Psoas muscle (tissue), 7 donors: ENCODE measurements at regions not wholly inside any gene's neighbourhood (a gene's known extent, or its start where the extent isn't known, plus 50 kb on each side); places are given as distances from the start of the nearest gene placed in this dataset.

Source experiments
- ATAC-seq, 4 donors: fragments of 200-7000 bp; cut with Tn5 transposase; one replicate each; pipeline ENCODE4 v1.9.1; 2020; ENCODE audit warnings: moderate library complexity in 3 of 4, mild to moderate bottlenecking in 2 of 4
- DNase-seq, 2 donors: peaks; one replicate each; pipeline ENCODE4 v3.0.0-alpha.2; 2020
- H3K27ac ChIP-seq: fragments of 200-600 bp; one replicate; pipeline ENCODE4 v1.8.0; 2022
- H3K27me3 ChIP-seq, 3 donors: fragments of 200-600 bp in 1 of 3; one replicate each; pipeline versions ENCODE4 v1.6.1 to v1.8.0; 2013 to 2022; ENCODE audit warnings: low read length in 2 of 3, mild to moderate bottlenecking in 2 of 3, moderate library complexity in 1 of 3; ENCODE audit not compliant: insufficient read depth in 3 of 3
- H3K36me3 ChIP-seq, 2 donors: fragments of 200-600 bp in 1 of 2; one replicate each; pipeline versions ENCODE4 v1.6.1 to v1.8.0; 2013 to 2022; ENCODE audit warnings: low read depth in 1 of 2, mild to moderate bottlenecking in 1 of 2, moderate library complexity in 1 of 2; ENCODE audit not compliant: insufficient read depth in 1 of 2
- H3K4me1 ChIP-seq: fragments of 200-600 bp; one replicate; pipeline ENCODE4 v1.8.0; 2022
- H3K4me3 ChIP-seq: fragments of 200-600 bp; one replicate; pipeline ENCODE4 v1.8.0; 2022; ENCODE audit warnings: mild to moderate bottlenecking
- H3K9me3 ChIP-seq: fragments of 200-600 bp; one replicate; pipeline ENCODE4 v1.8.0; 2022
- WGBS, 3 donors: extraction: QIAGEN DNeasy Blood & Tissue Kit; methylation state at CpG; one replicate each; pipeline versions ENCODE4 v1.1.6 to v1.1.7; 2013; 5-methylcytosine and 5-hydroxymethylcytosine counted together
- intact Hi-C, 2 donors: fragments of 100-400 bp; cut with DNase I; formaldehyde crosslinking; loops; one replicate each; pipeline versions ENCODE4 v1.11.0 to v1.14.2; 2022
- TF ChIP-seq, protein P1 (sequence below): fragments of 200-600 bp; IDR thresholded peaks from one replicate; pipeline ENCODE4 v1.8.0; 2022; ENCODE audit warnings: antibody characterized with exemption
- donor health status: healthy with polysubstance abuse.
- donor health status: DM: no; HTN: no; CAD: no; lungs with moderate emphysema.
- donor health status: Bipolar disorder and iron deficiency.
- donor health status: healthy.
- donor health status: DM: yes; HTN: yes; CAD: no.
- donor health status: DM: no; HTN: no; CAD: no.
- donor health status: DM: yes; HTN: yes; CAD: no.

DNA sequence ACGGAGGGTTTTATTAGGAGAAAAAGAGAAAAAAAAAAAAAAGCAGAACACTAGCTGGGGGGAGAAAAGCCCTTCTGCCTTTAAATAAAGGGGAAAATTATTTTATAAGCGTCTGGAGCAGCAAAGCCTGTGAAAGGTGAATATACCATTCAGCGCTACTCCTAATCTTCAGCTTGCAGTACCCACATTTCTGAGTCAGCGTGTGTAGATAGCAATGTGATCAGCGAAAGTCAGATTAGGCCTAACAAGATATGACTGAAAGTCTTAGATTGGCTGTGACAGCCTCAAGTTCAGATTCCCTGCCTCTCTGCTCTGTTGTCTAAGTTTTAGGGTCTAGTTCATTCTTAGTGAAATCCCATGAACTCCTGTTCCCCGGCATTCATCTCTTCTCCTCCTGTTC lies 279.5 kb downstream of the TMEM114 start:
- no peak overlapping the region for H3K27ac ChIP-seq
- ATAC-seq (no peak), DNase-seq (no peak)
- peaks cover 0 to 2% (median 0%) of the 10 kb centered on the region in 3 donors for H3K27me3 ChIP-seq
- WGBS, 3 donors = 35 to 53% (median 41%) methylated on average over 6 of the region's 6 CpGs
- no peaks in the 10 kb centered on the region for H3K9me3 ChIP-seq
- TF ChIP-seq, protein P1, sequence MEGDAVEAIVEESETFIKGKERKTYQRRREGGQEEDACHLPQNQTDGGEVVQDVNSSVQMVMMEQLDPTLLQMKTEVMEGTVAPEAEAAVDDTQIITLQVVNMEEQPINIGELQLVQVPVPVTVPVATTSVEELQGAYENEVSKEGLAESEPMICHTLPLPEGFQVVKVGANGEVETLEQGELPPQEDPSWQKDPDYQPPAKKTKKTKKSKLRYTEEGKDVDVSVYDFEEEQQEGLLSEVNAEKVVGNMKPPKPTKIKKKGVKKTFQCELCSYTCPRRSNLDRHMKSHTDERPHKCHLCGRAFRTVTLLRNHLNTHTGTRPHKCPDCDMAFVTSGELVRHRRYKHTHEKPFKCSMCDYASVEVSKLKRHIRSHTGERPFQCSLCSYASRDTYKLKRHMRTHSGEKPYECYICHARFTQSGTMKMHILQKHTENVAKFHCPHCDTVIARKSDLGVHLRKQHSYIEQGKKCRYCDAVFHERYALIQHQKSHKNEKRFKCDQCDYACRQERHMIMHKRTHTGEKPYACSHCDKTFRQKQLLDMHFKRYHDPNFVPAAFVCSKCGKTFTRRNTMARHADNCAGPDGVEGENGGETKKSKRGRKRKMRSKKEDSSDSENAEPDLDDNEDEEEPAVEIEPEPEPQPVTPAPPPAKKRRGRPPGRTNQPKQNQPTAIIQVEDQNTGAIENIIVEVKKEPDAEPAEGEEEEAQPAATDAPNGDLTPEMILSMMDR = no peak
- no peak overlapping the region for H3K4me3 ChIP-seq
- H3K4me1 ChIP-seq = no peaks in the 10 kb centered on the region
- no peaks in the 10 kb centered on the region for H3K36me3 ChIP-seq
- intact Hi-C loops = no loop called here

DNA sequence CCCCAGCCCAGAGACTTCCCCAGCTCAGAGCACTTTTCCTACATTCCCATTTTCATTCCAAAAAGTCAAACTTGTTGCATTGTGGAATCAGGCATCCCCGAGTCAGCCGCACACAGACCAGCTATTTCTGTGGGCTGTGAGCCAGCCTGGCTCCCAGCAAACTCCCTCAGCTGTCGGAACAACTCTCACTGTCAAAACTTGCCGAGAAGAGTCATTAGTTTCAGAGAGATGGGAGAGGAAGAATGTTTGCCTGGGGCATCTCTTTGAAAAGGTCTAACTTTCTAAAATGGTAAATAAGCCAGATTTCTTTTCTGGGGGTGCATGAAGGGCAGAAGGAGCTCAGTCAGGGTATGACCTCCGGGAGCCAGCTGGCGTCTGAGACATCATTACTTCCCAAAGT lies 280.0 kb downstream of the TMEM114 start:
- no peak overlapping the region for H3K4me3 ChIP-seq
- WGBS, 3 donors = 15 to 22% (median 16%) methylated on average over 6 of the region's 6 CpGs
- H3K4me1 ChIP-seq = no peaks in the 10 kb centered on the region
- DNase-seq = no peak
- ATAC-seq = no peak
- H3K27ac ChIP-seq = no peak overlapping the region
- H3K27me3 ChIP-seq = peaks cover 0 to 2% (median 0%) of the 10 kb centered on the region in 3 donors
- no peaks in the 10 kb centered on the region for H3K9me3 ChIP-seq
- intact Hi-C loops = no loop called here
- H3K36me3 ChIP-seq = no peaks in the 10 kb centered on the region
- TF ChIP-seq, protein P1 = no peak

DNA sequence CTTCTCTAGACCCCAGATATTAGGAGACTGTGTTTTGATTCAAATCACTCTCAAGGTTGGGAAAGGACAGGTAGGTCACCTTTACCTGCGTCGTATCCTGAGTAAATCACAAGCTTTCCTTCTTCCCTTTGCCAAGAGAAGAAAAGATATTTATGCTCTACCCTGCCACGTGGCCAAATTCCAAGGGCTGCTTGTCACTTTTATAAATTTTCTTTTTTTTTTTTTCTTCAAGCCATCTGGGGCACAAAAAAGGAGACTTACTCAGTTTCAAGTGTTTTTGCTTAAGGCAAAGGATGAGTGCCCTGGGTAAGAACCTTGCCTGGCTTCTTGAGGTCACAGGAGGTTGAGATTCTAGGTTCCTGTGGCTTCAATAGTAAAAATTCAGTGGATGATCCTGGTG lies 285.1 kb downstream of the TMEM114 start:
- WGBS, 3 donors = 54 to 66% (median 59%) methylated on average over 3 of the region's 3 CpGs
- no peak overlapping the region for H3K4me3 ChIP-seq
- H3K9me3 ChIP-seq = no peaks in the 10 kb centered on the region
- TF ChIP-seq, protein P1 = no peak
- H3K4me1 ChIP-seq = no peaks in the 10 kb centered on the region
- no peak overlapping the region for H3K27ac ChIP-seq
- peaks cover 0 to 2% (median 0%) of the 10 kb centered on the region in 3 donors for H3K27me3 ChIP-seq
- DNase-seq (no peak), ATAC-seq (no peak)
- H3K36me3 ChIP-seq = no peaks in the 10 kb centered on the region
- intact Hi-C loops = no loop called here

DNA sequence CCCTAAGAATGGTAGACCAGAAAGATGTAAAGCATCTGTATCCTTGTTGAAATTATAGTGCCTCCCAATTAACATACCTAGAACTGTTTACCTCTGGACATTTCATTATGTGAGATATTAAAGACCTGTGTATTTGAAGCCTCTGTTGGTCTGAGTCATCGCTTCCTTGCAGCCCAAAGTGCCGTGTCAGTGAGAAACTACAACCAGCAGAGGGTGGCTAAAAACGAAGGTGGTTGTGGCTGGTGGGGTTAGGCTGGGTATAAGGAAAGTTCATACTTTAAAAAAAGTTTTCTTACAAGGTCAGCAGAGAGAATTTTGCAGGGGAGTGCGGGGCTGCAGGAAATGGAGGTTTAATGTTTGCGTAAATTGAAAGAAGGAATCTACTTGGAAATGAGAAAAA lies 290.7 kb downstream of the TMEM114 start:
- Histone ChIP-seq H3K36me3 (no peaks in the 10 kb centered on the region), H3K9me3 (no peaks in the 10 kb centered on the region), H3K27ac (no peak overlapping the region), H3K27me3 (no peaks in the 10 kb centered on the region), H3K4me3 (no peak overlapping the region), H3K4me1 (no peaks in the 10 kb centered on the region)
- ATAC-seq (no peak), DNase-seq (no peak)
- TF ChIP-seq, protein P1 = no peak
- intact Hi-C loops = no loop called here
- 73 to 77% (median 77%) methylated on average over 5 of the region's 5 CpGs for WGBS, 3 donors

DNA sequence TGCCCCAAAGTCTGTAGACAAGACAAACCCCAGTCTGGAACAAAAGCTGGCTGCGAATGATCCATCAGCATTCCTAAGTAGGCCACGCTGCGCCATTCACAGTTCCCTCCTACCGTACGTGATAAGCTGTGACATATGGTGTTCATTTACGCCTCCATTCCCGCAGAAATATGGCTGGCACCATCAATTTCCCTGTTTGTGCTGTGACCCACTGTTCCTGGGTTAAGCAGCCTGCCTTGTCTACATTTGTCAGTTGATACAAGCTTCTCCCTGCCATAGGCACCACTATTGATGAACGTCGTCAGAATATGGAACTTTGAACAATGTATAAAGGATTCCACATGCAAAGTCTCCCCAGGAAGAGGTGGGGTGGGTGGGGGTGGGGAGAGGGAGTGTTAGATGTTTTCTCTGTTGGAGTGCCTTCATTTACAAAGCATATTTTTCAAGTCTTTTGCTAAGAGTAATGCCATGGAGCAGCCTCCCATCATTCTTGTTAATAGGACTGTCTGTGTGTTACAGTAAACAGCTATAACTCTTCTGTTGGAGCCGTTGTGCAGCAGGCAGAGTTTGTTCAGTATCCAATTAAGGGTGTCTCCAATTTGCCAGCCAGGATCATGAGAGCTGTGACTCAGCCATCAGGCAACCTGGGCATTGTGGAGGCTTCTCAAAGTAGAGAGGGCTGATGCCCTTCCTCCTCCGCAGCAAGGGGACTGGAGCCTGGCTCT lies 294.6 kb downstream of the TMEM114 start:
- no peak overlapping the region for H3K4me3 ChIP-seq
- no peaks in the 10 kb centered on the region for H3K9me3 ChIP-seq
- TF ChIP-seq, protein P1 = no peak
- intact Hi-C loops = no loop called here
- no peak overlapping the region for H3K27ac ChIP-seq
- ATAC-seq (no peak), DNase-seq (no peak)
- no peaks in the 10 kb centered on the region for H3K36me3 ChIP-seq
- WGBS, 3 donors = 48 to 63% (median 52%) methylated on average over 11 of the region's 11 CpGs
- H3K27me3 ChIP-seq = no peaks in the 10 kb centered on the region
- no peaks in the 10 kb centered on the region for H3K4me1 ChIP-seq
